Non-pigmented ciliary epithelial cell (primary cell): ENCODE measurements at regions not wholly inside any gene's neighbourhood (a gene's known extent, or its start where the extent isn't known, plus 50 kb on each side); places are given as distances from the start of the nearest gene placed in this dataset.
A peak's percentile ranks its signal among the peaks of the same experiment; 100 is the strongest.

Source experiments
- DNase-seq: peaks from one replicate; pipeline ENCODE4 v3.0.0-alpha.2; 2010; ENCODE audit warnings: low read depth

- no peak for DNase-seq
These were observed 203.7 kb upstream of the ARX start for GRCh38 chrX:25219480-25219879.

- DNase-seq, result no peak
These were observed 197.8 kb upstream of the ARX start for GRCh38 chrX:25213611-25214010.

- no peak for DNase-seq
These were observed 192.2 kb upstream of the ARX start for GRCh38 chrX:25207803-25208475.

- peak; percentile 1 for DNase-seq
These were observed 191.0 kb upstream of the ARX start for GRCh38 chrX:25206778-25207177.

GRCh38 chrX:25204182-25204581, 188.4 kb upstream of the ARX start:
- no peak for DNase-seq

- DNase-seq, result no peak
These were observed 187.1 kb upstream of the ARX start for GRCh38 chrX:25202827-25203226.

- no peak for DNase-seq
These were observed 183.1 kb upstream of the ARX start for GRCh38 chrX:25198891-25199290.

- DNase-seq, result no peak
These were observed 182.5 kb upstream of the ARX start for GRCh38 chrX:25198253-25198652.

- DNase-seq, result no peak
These were observed 180.5 kb upstream of the ARX start for GRCh38 chrX:25196221-25196620.

GRCh38 chrX:25191403-25191802, 175.6 kb upstream of the ARX start:
- no peak for DNase-seq

- no peak for DNase-seq
These were observed 166.0 kb upstream of the ARX start for GRCh38 chrX:25181775-25182174.

- no peak for DNase-seq
These were observed 164.5 kb upstream of the ARX start for GRCh38 chrX:25180242-25180641.

- no peak for DNase-seq
These were observed 162.8 kb upstream of the ARX start for GRCh38 chrX:25178555-25178954.

- DNase-seq, result no peak
These were observed 160.0 kb upstream of the ARX start for GRCh38 chrX:25175743-25176142.

GRCh38 chrX:25175171-25175570, 159.4 kb upstream of the ARX start:
- no peak for DNase-seq

GRCh38 chrX:25166546-25166945, 150.8 kb upstream of the ARX start:
- no peak for DNase-seq

- DNase-seq, result no peak
These were observed 150.4 kb upstream of the ARX start for GRCh38 chrX:25166145-25166544.

- no peak for DNase-seq
These were observed 142.9 kb upstream of the ARX start for GRCh38 chrX:25158635-25159034.

GRCh38 chrX:25156832-25157231, 141.1 kb upstream of the ARX start:
- no peak for DNase-seq

- DNase-seq, result no peak
These were observed 140.6 kb upstream of the ARX start for GRCh38 chrX:25156323-25156722.

- no peak for DNase-seq
These were observed 138.4 kb upstream of the ARX start for GRCh38 chrX:25154168-25154567.

GRCh38 chrX:25151749-25152148, 136.0 kb upstream of the ARX start:
- DNase-seq, result no peak

- no peak for DNase-seq
These were observed 128.5 kb upstream of the ARX start for GRCh38 chrX:25144043-25144940.

GRCh38 chrX:25143596-25143995, 127.8 kb upstream of the ARX start:
- no peak for DNase-seq
